ENCODE measurements at regions not wholly inside any gene's neighbourhood (a gene's known extent, or its start where the extent isn't known, plus 50 kb on each side); places are given as distances from the start of the nearest gene placed in this dataset.

DNA sequence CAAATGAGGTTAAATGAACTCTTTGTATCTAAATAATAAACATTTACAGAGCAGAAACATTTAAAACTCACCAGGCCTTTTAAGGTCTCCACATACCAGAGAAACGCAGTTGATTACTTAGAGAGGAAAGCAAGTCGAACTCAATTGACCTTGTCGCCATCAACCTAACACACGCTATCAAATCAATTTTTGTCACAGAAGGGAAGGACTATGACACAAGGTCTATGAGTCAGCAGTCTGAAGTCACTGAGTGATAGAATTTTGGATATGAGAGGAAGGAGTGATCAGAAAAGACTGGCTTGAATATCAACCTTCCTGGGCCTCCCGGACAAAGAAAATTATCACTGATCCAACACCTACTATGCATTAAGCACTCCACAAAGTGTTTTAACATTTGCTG, 514.4 kb upstream of the ZNF385D start:
- H3K27me3 ChIP-seq (ENCODE audit: control insufficient read depth in 2 of 2, insufficient read depth in 2 of 2, low read length in 2 of 2), result no peaks in the 10 kb centered on the region
- dilution Hi-C loops (cut with MboI; ENCODE audit: extremely low pct_ligation_motif_present, low sequenced_read_pairs) (no loop called here), intact Hi-C loops (cut with micrococcal nuclease) (no loop called here)
- no peak overlapping the region for H3K27ac ChIP-seq (ENCODE audit: insufficient read depth, low read depth, low read length)
- POLR2A ChIA-PET, result no interaction called here
- H3K79me2 ChIP-seq (ENCODE audit: control insufficient read depth, insufficient read depth, low read length), result no peaks in the 10 kb centered on the region
- DNase-seq (ENCODE audit: low read depth, low spot score) (no peak), FAIRE-seq (no peak)
- no peaks in the 10 kb centered on the region for H3K36me3 ChIP-seq (ENCODE audit: control insufficient read depth in 2 of 2, extremely low read depth in 1 of 2, insufficient read depth in 2 of 2, low read length in 2 of 2)
- no peaks in the 10 kb centered on the region for H3K4me1 ChIP-seq (ENCODE audit: control insufficient read depth, extremely low read depth, insufficient read depth, low read length)
- CTCF ChIA-PET, result no interaction called here
- H3K4me3 ChIP-seq (replicated peaks in 1 of 3; ENCODE audit: insufficient read depth in 1 of 3, low read depth in 1 of 3, low read length in 3 of 3), result no peak overlapping the region
- H3K9me1 ChIP-seq (replicated peaks; ENCODE audit: control insufficient read depth, extremely low read depth, insufficient read depth, low read length), result no peaks in the 10 kb centered on the region
- no peaks in the 10 kb centered on the region for H3K9me3 ChIP-seq (replicated peaks; ENCODE audit: control insufficient read depth, insufficient read depth, low read length)
- no peak overlapping the region for H2AFZ ChIP-seq (ENCODE audit: low read depth, low read length)
- H3K9ac ChIP-seq (replicated peaks; ENCODE audit: extremely low read depth, insufficient read depth, low read length), result no peak overlapping the region
- no peaks in the 10 kb centered on the region for H4K20me1 ChIP-seq (replicated peaks; ENCODE audit: control insufficient read depth, extremely low read depth, insufficient read depth, low read length)
- BruUV-seq (replicated peaks), result no TSS peak
- no peak for TF ChIP-seq POLR2A (IDR thresholded peaks at IDR 0.05; ENCODE audit: low read depth, low read length)
- no peak for TF ChIP-seq MAX (IDR thresholded peaks at IDR 0.05; ENCODE audit: insufficient read depth, insufficient read length)
- no peak for TF ChIP-seq FOS (IDR thresholded peaks at IDR 0.05; ENCODE audit: borderline replicate concordance, insufficient read depth, low read length)
- no peak for TF ChIP-seq MYC (IDR thresholded peaks at IDR 0.05; ENCODE audit: low read depth, low read length)
- TF ChIP-seq JUN (IDR thresholded peaks at IDR 0.05; ENCODE audit: borderline replicate concordance, insufficient read depth, insufficient read length, low read depth), result no peak
- no peak for TF ChIP-seq POLR2AphosphoS5 (IDR thresholded peaks at IDR 0.05; ENCODE audit: insufficient read depth, low read depth, low read length)
- TF ChIP-seq EZH2 (IDR thresholded peaks at IDR 0.05; ENCODE audit: borderline replicate concordance, low read depth, low read length, severe bottlenecking), result no peak
- TF ChIP-seq, protein P1, sequence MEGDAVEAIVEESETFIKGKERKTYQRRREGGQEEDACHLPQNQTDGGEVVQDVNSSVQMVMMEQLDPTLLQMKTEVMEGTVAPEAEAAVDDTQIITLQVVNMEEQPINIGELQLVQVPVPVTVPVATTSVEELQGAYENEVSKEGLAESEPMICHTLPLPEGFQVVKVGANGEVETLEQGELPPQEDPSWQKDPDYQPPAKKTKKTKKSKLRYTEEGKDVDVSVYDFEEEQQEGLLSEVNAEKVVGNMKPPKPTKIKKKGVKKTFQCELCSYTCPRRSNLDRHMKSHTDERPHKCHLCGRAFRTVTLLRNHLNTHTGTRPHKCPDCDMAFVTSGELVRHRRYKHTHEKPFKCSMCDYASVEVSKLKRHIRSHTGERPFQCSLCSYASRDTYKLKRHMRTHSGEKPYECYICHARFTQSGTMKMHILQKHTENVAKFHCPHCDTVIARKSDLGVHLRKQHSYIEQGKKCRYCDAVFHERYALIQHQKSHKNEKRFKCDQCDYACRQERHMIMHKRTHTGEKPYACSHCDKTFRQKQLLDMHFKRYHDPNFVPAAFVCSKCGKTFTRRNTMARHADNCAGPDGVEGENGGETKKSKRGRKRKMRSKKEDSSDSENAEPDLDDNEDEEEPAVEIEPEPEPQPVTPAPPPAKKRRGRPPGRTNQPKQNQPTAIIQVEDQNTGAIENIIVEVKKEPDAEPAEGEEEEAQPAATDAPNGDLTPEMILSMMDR (IDR thresholded peaks at IDR 0.05; ENCODE audit: extremely low read depth in 1 of 2, insufficient read depth in 1 of 2, low read depth in 1 of 2, low read length in 2 of 2), result no peak
- no peak for TF ChIP-seq GATA2 (IDR thresholded peaks at IDR 0.05; ENCODE audit: insufficient read depth, insufficient read length, low read depth, low read length)
- H3K4me2 ChIP-seq (ENCODE audit: insufficient read depth, low read length), result no peak overlapping the region

All from endothelial cell of umbilical vein (primary cell).